Type B pancreatic cell (in vitro differentiated cells): ENCODE measurements at regions not wholly inside any gene's neighbourhood (a gene's known extent, or its start where the extent isn't known, plus 50 kb on each side); places are given as distances from the start of the nearest gene placed in this dataset.

ENCODE experiments used
- DNase-seq: peaks from one replicate; pipeline ENCODE4 v3.0.0; 2021; ENCODE audit warnings: mixed read lengths; ENCODE audit not compliant: unreplicated experiment; ENCODE audit errors: extremely low spot score
- H3K27ac Mint-ChIP-seq: 2 replicates; pipeline ENCODE4 v1.8.0; 2021; ENCODE audit warnings: mild to moderate bottlenecking, mixed read lengths
- H3K27me3 Mint-ChIP-seq: 2 replicates; pipeline ENCODE4 v1.8.0; 2021; ENCODE audit warnings: mixed read lengths
- H3K36me3 Mint-ChIP-seq: 2 replicates; pipeline ENCODE4 v1.8.0; 2021; ENCODE audit warnings: mixed read lengths
- H3K4me1 Mint-ChIP-seq: one replicate; pipeline ENCODE4 v1.8.0; 2021; ENCODE audit warnings: mixed read lengths; ENCODE audit not compliant: unreplicated experiment
- H3K4me3 Mint-ChIP-seq: 2 replicates; pipeline ENCODE4 v1.8.0; 2021; ENCODE audit warnings: mild to moderate bottlenecking, mixed read lengths
- H3K9me3 Mint-ChIP-seq: 2 replicates; pipeline ENCODE4 v1.8.0; 2021; ENCODE audit warnings: mixed read lengths
- TF ChIP-seq, protein P1 (sequence below): fragments of 200-600 bp; sonication (generic); conservative IDR thresholded peaks from 2 replicates; pipeline ENCODE4 v1.5.0; 2021; ENCODE audit warnings: antibody characterized with exemption, mild to moderate bottlenecking

DNA sequence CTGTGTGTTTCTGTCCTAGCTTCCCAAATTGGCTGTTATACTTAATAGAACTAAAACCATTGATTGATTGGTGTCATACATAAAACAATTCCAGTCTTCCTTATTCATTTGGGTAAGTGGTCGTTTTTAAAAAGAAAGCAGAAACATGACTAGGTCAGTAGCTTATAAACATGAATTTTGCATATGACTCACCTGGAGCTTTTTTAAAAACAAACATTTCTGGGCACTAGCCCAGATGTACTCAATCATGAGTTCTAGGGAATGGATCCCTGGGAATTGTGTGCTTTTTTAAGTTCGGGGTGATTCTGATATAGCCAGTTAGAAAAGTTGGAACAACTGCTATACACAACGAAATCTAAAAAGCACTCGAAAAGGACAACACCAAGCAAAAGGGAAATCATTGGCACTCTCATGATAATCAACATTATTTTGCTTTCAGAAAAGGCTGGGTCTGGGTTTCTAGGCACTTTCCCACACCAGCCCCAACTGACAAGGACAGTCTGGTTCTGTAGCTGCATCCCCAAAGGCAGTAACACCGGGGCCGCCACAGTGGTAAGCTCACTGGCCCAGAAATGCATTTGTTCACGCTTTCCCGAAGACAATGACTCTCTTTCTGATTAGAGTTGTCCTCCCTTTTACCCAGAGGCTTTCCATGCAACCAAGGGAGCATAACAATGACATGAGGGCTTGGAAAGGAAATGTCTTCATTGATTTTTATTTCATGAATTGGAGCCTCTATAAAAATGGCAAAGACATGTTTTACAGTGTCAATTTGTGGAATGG is 664.9 kb upstream of the WWC1 start:
- Mint-ChIP-seq H3K4me3 (no peak overlapping the region), H3K27ac (no peak overlapping the region), H3K27me3 (no peaks in the 10 kb centered on the region), H3K9me3 (peaks cover 5% of the 10 kb centered on the region), H3K4me1 (no peaks in the 10 kb centered on the region), H3K36me3 (no peaks in the 10 kb centered on the region)
- TF ChIP-seq, protein P1, sequence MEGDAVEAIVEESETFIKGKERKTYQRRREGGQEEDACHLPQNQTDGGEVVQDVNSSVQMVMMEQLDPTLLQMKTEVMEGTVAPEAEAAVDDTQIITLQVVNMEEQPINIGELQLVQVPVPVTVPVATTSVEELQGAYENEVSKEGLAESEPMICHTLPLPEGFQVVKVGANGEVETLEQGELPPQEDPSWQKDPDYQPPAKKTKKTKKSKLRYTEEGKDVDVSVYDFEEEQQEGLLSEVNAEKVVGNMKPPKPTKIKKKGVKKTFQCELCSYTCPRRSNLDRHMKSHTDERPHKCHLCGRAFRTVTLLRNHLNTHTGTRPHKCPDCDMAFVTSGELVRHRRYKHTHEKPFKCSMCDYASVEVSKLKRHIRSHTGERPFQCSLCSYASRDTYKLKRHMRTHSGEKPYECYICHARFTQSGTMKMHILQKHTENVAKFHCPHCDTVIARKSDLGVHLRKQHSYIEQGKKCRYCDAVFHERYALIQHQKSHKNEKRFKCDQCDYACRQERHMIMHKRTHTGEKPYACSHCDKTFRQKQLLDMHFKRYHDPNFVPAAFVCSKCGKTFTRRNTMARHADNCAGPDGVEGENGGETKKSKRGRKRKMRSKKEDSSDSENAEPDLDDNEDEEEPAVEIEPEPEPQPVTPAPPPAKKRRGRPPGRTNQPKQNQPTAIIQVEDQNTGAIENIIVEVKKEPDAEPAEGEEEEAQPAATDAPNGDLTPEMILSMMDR = no peak
- no peak for DNase-seq

DNA sequence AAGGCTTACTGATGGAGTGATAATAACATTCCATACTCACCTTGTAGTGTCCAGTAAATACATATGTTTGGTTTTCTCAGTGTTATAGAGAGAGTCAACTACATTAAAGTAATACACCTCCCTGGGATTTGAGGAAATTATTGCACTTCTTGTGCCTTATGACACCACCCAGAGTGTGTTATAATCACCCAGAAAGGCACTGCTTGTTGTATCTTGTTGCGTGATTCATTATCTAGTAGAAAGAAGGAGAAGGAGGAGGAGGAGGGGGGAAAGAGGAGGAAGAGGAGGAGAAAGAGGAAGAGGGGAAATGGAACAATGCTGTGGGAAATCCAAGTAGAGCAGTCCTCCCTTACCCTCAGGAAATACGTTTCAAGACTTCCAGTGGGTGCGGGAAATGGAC is 661.8 kb upstream of the WWC1 start:
- Mint-ChIP-seq H3K36me3 (no peaks in the 10 kb centered on the region), H3K4me3 (no peak overlapping the region), H3K9me3 (peaks cover 5% of the 10 kb centered on the region), H3K27ac (no peak overlapping the region), H3K27me3 (no peaks in the 10 kb centered on the region), H3K4me1 (peaks cover 8% of the 10 kb centered on the region)
- TF ChIP-seq, protein P1 = no peak
- DNase-seq = no peak

DNA sequence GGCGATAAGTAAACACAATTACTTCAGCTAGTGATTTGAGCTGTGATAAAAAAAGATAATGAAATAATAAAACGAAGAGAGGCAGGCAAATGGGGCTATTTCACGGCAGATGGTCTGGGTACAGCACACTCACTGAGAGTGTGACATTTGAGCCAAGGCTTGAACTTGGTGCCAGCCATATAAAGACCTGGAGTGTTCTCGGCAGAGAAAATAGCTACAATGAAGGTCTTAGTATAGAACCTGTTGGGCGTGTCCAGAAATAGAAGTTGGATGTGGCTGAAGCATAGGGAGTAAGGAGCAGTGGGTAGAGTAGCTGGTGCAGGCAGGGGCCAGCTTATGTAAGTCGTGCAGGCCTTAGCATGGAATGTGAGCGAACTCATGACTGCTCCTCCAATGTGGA is 660.3 kb upstream of the WWC1 start:
- no peaks in the 10 kb centered on the region for H3K27me3 Mint-ChIP-seq
- H3K27ac Mint-ChIP-seq = no peak overlapping the region
- DNase-seq = no peak
- peaks cover 8% of the 10 kb centered on the region for H3K4me1 Mint-ChIP-seq
- TF ChIP-seq, protein P1 = no peak
- H3K4me3 Mint-ChIP-seq = no peak overlapping the region
- no peaks in the 10 kb centered on the region for H3K9me3 Mint-ChIP-seq
- H3K36me3 Mint-ChIP-seq = no peaks in the 10 kb centered on the region

DNA sequence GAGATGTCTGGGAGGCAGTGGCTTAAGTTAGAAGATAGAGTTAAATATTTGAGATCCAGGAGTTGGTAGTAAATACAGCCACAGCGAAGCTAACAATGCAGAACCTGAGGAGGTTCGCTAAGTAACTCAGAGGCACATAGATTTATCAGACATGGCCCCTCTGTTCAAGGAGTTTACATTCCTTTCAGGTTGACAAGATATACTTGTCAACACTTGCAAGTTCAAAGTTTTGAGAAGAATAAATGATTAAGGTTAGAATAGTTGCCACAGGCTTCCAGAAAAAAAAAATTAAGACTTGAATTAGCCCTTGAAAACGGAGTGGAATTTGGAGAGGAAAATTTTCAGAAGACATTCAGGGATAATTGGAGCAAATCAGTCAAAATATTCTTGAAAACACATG is 658.3 kb upstream of the WWC1 start:
- DNase-seq = no peak
- no peaks in the 10 kb centered on the region for H3K27me3 Mint-ChIP-seq
- no peak overlapping the region for H3K27ac Mint-ChIP-seq
- H3K4me1 Mint-ChIP-seq = peaks cover 8% of the 10 kb centered on the region
- H3K36me3 Mint-ChIP-seq = no peaks in the 10 kb centered on the region
- TF ChIP-seq, protein P1 = no peak
- H3K9me3 Mint-ChIP-seq = no peaks in the 10 kb centered on the region
- H3K4me3 Mint-ChIP-seq = no peak overlapping the region

DNA sequence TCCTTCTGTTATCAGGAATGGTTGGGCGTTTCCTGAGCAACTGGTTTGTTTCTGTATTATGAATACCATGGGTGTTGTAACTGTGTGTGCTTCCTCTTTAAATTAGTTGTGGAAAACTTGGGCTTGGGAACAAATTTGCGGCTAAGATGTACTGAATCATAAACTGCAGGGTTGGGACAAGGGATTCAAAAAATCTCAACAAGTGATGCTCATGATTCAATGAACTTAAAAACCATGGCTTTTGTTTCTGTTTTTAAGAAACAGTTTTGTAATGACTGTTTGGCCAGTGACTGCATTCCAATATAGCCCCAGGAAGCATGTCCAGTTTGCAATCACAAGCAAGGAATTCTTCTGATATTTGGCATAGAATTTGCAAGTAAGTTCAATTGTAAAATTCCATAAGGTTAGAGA is 657.5 kb upstream of the WWC1 start:
- no peak for DNase-seq
- no peaks in the 10 kb centered on the region for H3K9me3 Mint-ChIP-seq
- H3K4me1 Mint-ChIP-seq = peaks cover 8% of the 10 kb centered on the region
- H3K36me3 Mint-ChIP-seq = no peaks in the 10 kb centered on the region
- no peaks in the 10 kb centered on the region for H3K27me3 Mint-ChIP-seq
- TF ChIP-seq, protein P1 = no peak
- H3K27ac Mint-ChIP-seq = no peak overlapping the region
- H3K4me3 Mint-ChIP-seq = no peak overlapping the region
